Liver (tissue), 8 donors: ENCODE measurements at regions not wholly inside any gene's neighbourhood (a gene's known extent, or its start where the extent isn't known, plus 50 kb on each side); places are given as distances from the start of the nearest gene placed in this dataset.

Experiments used
- DNase-seq: peaks from one replicate; pipeline ENCODE4 v3.0.0-alpha.2; 2017; ENCODE audit warnings: low spot score
- H3K27ac ChIP-seq, 2 donors: one replicate each; pipeline ENCODE4 v1.7.0; 2013; ENCODE audit warnings: inconsistent platforms in 2 of 2, low read length in 2 of 2, control low read depth in 1 of 2, low read depth in 1 of 2, mild to moderate bottlenecking in 1 of 2
- H3K27me3 ChIP-seq, 4 donors: one replicate each; pipeline versions ENCODE4 v1.6.1 to v1.7.0; 2013; ENCODE audit warnings: low read length in 3 of 4, inconsistent platforms in 1 of 4, mild to moderate bottlenecking in 1 of 4, moderate library complexity in 1 of 4; ENCODE audit not compliant: control insufficient read depth in 4 of 4, insufficient read depth in 4 of 4
- H3K36me3 ChIP-seq, 4 donors: one replicate each; pipeline versions ENCODE4 v1.6.1 to v1.7.0; 2013; ENCODE audit warnings: low read length in 3 of 4, mild to moderate bottlenecking in 3 of 4, low read depth in 1 of 4, moderate library complexity in 1 of 4; ENCODE audit not compliant: control insufficient read depth in 4 of 4, insufficient read depth in 3 of 4
- H3K4me1 ChIP-seq, 4 donors: one replicate each; pipeline versions ENCODE4 v1.6.1 to v1.7.0; 2013; ENCODE audit warnings: low read length in 3 of 4, mild to moderate bottlenecking in 3 of 4, moderate library complexity in 1 of 4; ENCODE audit not compliant: control insufficient read depth in 4 of 4, insufficient read depth in 4 of 4
- H3K4me3 ChIP-seq, 3 donors: one replicate each; pipeline versions ENCODE4 v1.6.1 to v1.7.0; 2013; ENCODE audit warnings: low read length in 3 of 3, control low read depth in 1 of 3, low read depth in 1 of 3, mild to moderate bottlenecking in 1 of 3
- H3K9ac ChIP-seq, 2 donors: one replicate each; pipeline ENCODE4 v1.7.0; 2013; ENCODE audit warnings: low read length in 2 of 2, mild to moderate bottlenecking in 2 of 2, moderate library complexity in 2 of 2, control low read depth in 1 of 2, low read depth in 1 of 2
- H3K9me3 ChIP-seq, 4 donors: one replicate each; pipeline versions ENCODE4 v1.6.1 to v1.7.0; 2013; ENCODE audit warnings: low read length in 3 of 4; ENCODE audit not compliant: control insufficient read depth in 4 of 4
- ATF3 ChIP-seq: IDR thresholded peaks from 2 replicates; pipeline ENCODE4 v1.6.1; 2016; ENCODE audit warnings: antibody characterized with exemption
- CTCF ChIP-seq: fragments of 150-350 bp; IDR thresholded peaks from 2 replicates; pipeline ENCODE4 v1.5.1; 2017; ENCODE audit warnings: improper control_type of control experiment, low read depth, low read length; ENCODE audit not compliant: missing input control
- EGR1 ChIP-seq, 2 donors: IDR thresholded peaks; 2 replicates each; pipeline ENCODE4 v1.6.1; 2016 to 2018; ENCODE audit warnings: antibody characterized with exemption in 2 of 2, low read depth in 2 of 2
- FOXA1 ChIP-seq: IDR thresholded peaks from 2 replicates; pipeline ENCODE4 v1.6.1; 2016; ENCODE audit warnings: antibody characterized with exemption
- FOXA2 ChIP-seq: IDR thresholded peaks from 2 replicates; pipeline ENCODE4 v1.6.1; 2016; ENCODE audit warnings: antibody characterized with exemption
- HNF4G ChIP-seq: IDR thresholded peaks from 2 replicates; pipeline ENCODE4 v1.6.1; 2016; ENCODE audit warnings: antibody characterized with exemption
- JUND ChIP-seq, 2 donors: IDR thresholded peaks; 2 replicates each; pipeline ENCODE4 v1.6.1; 2016; ENCODE audit warnings: antibody characterized with exemption in 2 of 2
- MAX ChIP-seq: IDR thresholded peaks from 2 replicates; pipeline ENCODE4 v1.6.1; 2016; ENCODE audit warnings: antibody characterized with exemption
- NR2F2 ChIP-seq: IDR thresholded peaks from 2 replicates; pipeline ENCODE4 v1.6.1; 2016; ENCODE audit warnings: antibody characterized with exemption
- RAD21 ChIP-seq, 2 donors: IDR thresholded peaks; 2 replicates each; pipeline ENCODE4 v1.6.1; 2016; ENCODE audit warnings: antibody characterized with exemption in 2 of 2, mild to moderate bottlenecking in 2 of 2
- REST ChIP-seq: IDR thresholded peaks from 2 replicates; pipeline ENCODE4 v1.6.1; 2016; ENCODE audit warnings: antibody characterized with exemption, mild to moderate bottlenecking
- RXRA ChIP-seq, 2 donors: IDR thresholded peaks; 2 replicates each; pipeline ENCODE4 v1.6.1; 2017 to 2018; ENCODE audit warnings: antibody characterized with exemption in 2 of 2, mild to moderate bottlenecking in 1 of 2
- SP1 ChIP-seq: IDR thresholded peaks from 2 replicates; pipeline ENCODE4 v1.6.1; 2018; ENCODE audit warnings: antibody characterized with exemption, mild to moderate bottlenecking
- YY1 ChIP-seq: IDR thresholded peaks from 2 replicates; pipeline ENCODE4 v1.6.1; 2016; ENCODE audit warnings: antibody characterized with exemption, mild to moderate bottlenecking
- ZBTB33 ChIP-seq: IDR thresholded peaks from 2 replicates; pipeline ENCODE4 v1.6.1; 2016; ENCODE audit warnings: antibody characterized with exemption
- WGBS: extraction: QIAGEN DNeasy Blood & Tissue Kit; methylation state at CpG from one replicate; pipeline ENCODE4 v1.1.7; 2013; 5-methylcytosine and 5-hydroxymethylcytosine counted together
- donor health status: healthy.
- donor health status: healthy.
- donor health status: healthy.
- donor health status: healthy.
- donor health status: healthy.

- Histone ChIP-seq H3K27ac (no peak overlapping the region), H3K9me3 (peaks cover 0 to 2% (median 0%) of the 10 kb centered on the region in 4 donors), H3K36me3 (no peaks in the 10 kb centered on the region), H3K4me3 (no peak overlapping the region), H3K27me3 (peaks cover 0 to 2% (median 0%) of the 10 kb centered on the region in 4 donors), H3K9ac (no peak overlapping the region), H3K4me1 (no peaks in the 10 kb centered on the region)
- WGBS: 73% methylated on average over 5 of the region's 5 CpGs
- DNase-seq: no peak
- no peak for TF ChIP-seq REST
- no peak for TF ChIP-seq ATF3
- no peak for TF ChIP-seq HNF4G
- no peak for TF ChIP-seq RAD21 (IDR thresholded peaks at IDR 0.05)
- no peak for TF ChIP-seq SP1
- TF ChIP-seq JUND (IDR thresholded peaks at IDR 0.05): no peak
- TF ChIP-seq MAX: no peak
- TF ChIP-seq EGR1 (IDR thresholded peaks at IDR 0.05; ENCODE audit: low read depth in 2 of 2): no peak
- TF ChIP-seq FOXA2: no peak
Observed at GRCh38 chr7:52565974-52566373, 469.5 kb upstream of the POM121L12 start.

- DNase-seq: no peak
- H3K4me3 ChIP-seq: no peak overlapping the region
- no peaks in the 10 kb centered on the region for H3K36me3 ChIP-seq
- no peak overlapping the region for H3K27ac ChIP-seq
- no peaks in the 10 kb centered on the region for H3K4me1 ChIP-seq
- 59% methylated on average over 4 of the region's 4 CpGs for WGBS
- peaks cover 0 to 1% (median 0%) of the 10 kb centered on the region in 4 donors for H3K9me3 ChIP-seq
- TF ChIP-seq NR2F2: no peak
- no peak for TF ChIP-seq RAD21 (IDR thresholded peaks at IDR 0.05)
- no peak for TF ChIP-seq ZBTB33
- H3K27me3 ChIP-seq: no peaks in the 10 kb centered on the region
- no peak overlapping the region for H3K9ac ChIP-seq
Observed at GRCh38 chr7:52555805-52556204, 479.6 kb upstream of the POM121L12 start.

GRCh38 chr7:52547308-52547910, 488.0 kb upstream of the POM121L12 start:
- Histone ChIP-seq H3K4me3 (no peak overlapping the region), H3K4me1 (no peaks in the 10 kb centered on the region), H3K9ac (no peak overlapping the region), H3K9me3 (no peaks in the 10 kb centered on the region), H3K27ac (no peak overlapping the region), H3K36me3 (no peaks in the 10 kb centered on the region), H3K27me3 (no peaks in the 10 kb centered on the region)
- 68% methylated on average over 8 of the region's 8 CpGs for WGBS
- no peak for DNase-seq
- TF ChIP-seq NR2F2 (no peak), JUND (IDR thresholded peaks at IDR 0.05) (no peak), MAX (no peak), CTCF (no peak), EGR1 (IDR thresholded peaks at IDR 0.05; ENCODE audit: low read depth in 2 of 2) (no peak), YY1 (no peak), FOXA1 (no peak), ATF3 (no peak), RXRA (IDR thresholded peaks at IDR 0.05) (no peak), HNF4G (no peak), REST (no peak)
